ENCODE measurements at regions not wholly inside any gene's neighbourhood (a gene's known extent, or its start where the extent isn't known, plus 50 kb on each side); places are given as distances from the start of the nearest gene placed in this dataset.

DNA sequence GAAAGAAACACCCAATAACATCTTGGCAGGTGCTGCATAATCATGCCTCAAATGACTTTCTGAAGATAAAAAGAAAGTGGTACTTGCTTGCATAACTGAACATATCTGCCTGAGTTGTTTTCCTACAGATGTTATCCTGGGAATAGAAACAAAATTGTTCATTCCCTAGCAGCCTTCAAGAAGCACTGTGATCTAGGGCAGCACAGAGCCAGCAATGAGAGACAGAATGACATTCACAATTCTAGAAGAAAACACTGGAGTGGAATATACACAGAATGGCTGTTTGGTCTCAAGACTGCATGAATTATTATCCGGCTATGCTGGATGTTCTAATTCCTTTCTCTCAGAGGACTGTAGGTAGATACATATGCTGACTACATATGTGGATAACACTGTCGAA is 790.9 kb downstream of the PDHA2 start:
- TF ChIP-seq EP300 (IDR thresholded peaks at IDR 0.05; ENCODE audit: borderline replicate concordance) (no peak), TAF1 (IDR thresholded peaks at IDR 0.05; ENCODE audit: low read depth) (no peak), CEBPB (IDR thresholded peaks at IDR 0.05) (no peak), TEAD4 (IDR thresholded peaks at IDR 0.05) (no peak), NFIC (IDR thresholded peaks at IDR 0.05) (no peak), TCF12 (IDR thresholded peaks at IDR 0.05; ENCODE audit: low read depth) (no peak), CREB1 (IDR thresholded peaks at IDR 0.05; ENCODE audit: low read depth) (no peak), EGR1 (IDR thresholded peaks at IDR 0.05) (no peak), FOXM1 (IDR thresholded peaks at IDR 0.05; ENCODE audit: borderline replicate concordance, low read depth) (no peak)
- TF ChIP-seq, protein P1, sequence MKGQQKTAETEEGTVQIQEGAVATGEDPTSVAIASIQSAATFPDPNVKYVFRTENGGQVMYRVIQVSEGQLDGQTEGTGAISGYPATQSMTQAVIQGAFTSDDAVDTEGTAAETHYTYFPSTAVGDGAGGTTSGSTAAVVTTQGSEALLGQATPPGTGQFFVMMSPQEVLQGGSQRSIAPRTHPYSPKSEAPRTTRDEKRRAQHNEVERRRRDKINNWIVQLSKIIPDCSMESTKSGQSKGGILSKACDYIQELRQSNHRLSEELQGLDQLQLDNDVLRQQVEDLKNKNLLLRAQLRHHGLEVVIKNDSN (IDR thresholded peaks at IDR 0.05), result no peak
- TF ChIP-seq, protein P2, sequence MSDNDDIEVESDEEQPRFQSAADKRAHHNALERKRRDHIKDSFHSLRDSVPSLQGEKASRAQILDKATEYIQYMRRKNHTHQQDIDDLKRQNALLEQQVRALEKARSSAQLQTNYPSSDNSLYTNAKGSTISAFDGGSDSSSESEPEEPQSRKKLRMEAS (IDR thresholded peaks at IDR 0.05), result no peak

All from Ishikawa (cell line).